PFSK-1 (cell line): ENCODE measurements at regions not wholly inside any gene's neighbourhood (a gene's known extent, or its start where the extent isn't known, plus 50 kb on each side); places are given as distances from the start of the nearest gene placed in this dataset.

Experiments used
- POLR2AphosphoS5 ChIP-seq: IDR thresholded peaks from 2 replicates; pipeline ENCODE4 v1.6.1; 2012; ENCODE audit warnings: low read depth, mild to moderate bottlenecking, control low read depth, low read length, moderate library complexity
- REST ChIP-seq, 2 experiments: IDR thresholded peaks; 2 replicates each; pipeline versions ENCODE4 v1.6.1 to v1.8.0; 2011 to 2012; ENCODE audit warnings: low read depth in 2 of 2, low read length in 2 of 2, control low read depth in 1 of 2, inconsistent platforms in 1 of 2, mild to moderate bottlenecking in 1 of 2, moderate library complexity in 1 of 2; ENCODE audit not compliant: insufficient read depth in 1 of 2

GRCh38 chrX:14344172-14344940, 185.0 kb upstream of the GLRA2 start:
- no peak for TF ChIP-seq POLR2AphosphoS5
- no peak for TF ChIP-seq REST (IDR thresholded peaks at IDR 0.05; ENCODE audit: insufficient read depth in 1 of 2, low read depth in 2 of 2, low read length in 2 of 2)
